ENCODE measurements at regions not wholly inside any gene's neighbourhood (a gene's known extent, or its start where the extent isn't known, plus 50 kb on each side); places are given as distances from the start of the nearest gene placed in this dataset.

- H3K4me1 ChIP-seq, result no peaks in the 10 kb centered on the region
- H3K27ac ChIP-seq, result no peak overlapping the region
- no peaks in the 10 kb centered on the region for H3K36me3 ChIP-seq
- no peaks in the 10 kb centered on the region for H3K27me3 ChIP-seq
- DNase-seq (ENCODE audit: low spot score in 2 of 2), result no peak
- TF ChIP-seq CTCF (IDR thresholded peaks at IDR 0.05), result no peak
- no peaks in the 10 kb centered on the region for H3K9me3 ChIP-seq
- no peak overlapping the region for H3K4me3 ChIP-seq
- WGBS, 2 donors, result 80 to 90% methylated on average over 2 of the region's 2 CpGs
Measured at GRCh38 chr13:64066711-64067110, 2651.1 kb upstream of the PCDH20 start.

DNA sequence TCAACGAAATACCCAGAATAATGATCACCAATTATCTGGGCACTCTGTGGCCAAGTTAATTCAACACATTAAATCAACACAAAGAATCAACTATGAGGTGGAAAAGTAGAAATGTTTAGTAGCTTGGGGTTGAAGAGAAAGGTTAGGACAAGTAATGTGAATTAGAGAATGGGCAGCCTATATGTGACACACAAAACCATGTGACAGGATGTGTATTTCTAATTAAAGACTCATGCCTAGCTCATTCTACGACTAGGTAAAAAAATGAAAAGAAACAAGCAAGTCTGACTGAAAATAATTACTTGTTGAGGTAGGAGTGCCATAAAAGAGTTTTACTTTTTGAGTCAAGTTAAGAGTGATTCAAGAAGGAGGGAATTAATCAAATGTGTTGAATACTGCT lies 2646.0 kb upstream of the PCDH20 start:
- no peaks in the 10 kb centered on the region for H3K9me3 ChIP-seq
- no peak overlapping the region for H3K4me3 ChIP-seq
- 53 to 58% methylated on average over 2 of the region's 2 CpGs for WGBS, 2 donors
- no peaks in the 10 kb centered on the region for H3K4me1 ChIP-seq
- H3K36me3 ChIP-seq, result no peaks in the 10 kb centered on the region
- no peak overlapping the region for H3K27ac ChIP-seq
- DNase-seq (ENCODE audit: low spot score in 2 of 2), result no peak
- no peaks in the 10 kb centered on the region for H3K27me3 ChIP-seq
- no peak for TF ChIP-seq EP300 (IDR thresholded peaks at IDR 0.05)
- TF ChIP-seq CTCF (IDR thresholded peaks at IDR 0.05), result no peak

GRCh38 chr13:64057372-64058020 lies 2641.8 kb upstream of the PCDH20 start:
- Histone ChIP-seq H3K27me3 (no peaks in the 10 kb centered on the region), H3K27ac (no peak overlapping the region), H3K9me3 (no peaks in the 10 kb centered on the region), H3K4me1 (no peaks in the 10 kb centered on the region), H3K36me3 (no peaks in the 10 kb centered on the region), H3K4me3 (no peak overlapping the region)
- WGBS, 2 donors, result 78% methylated on average over 2 of the region's 2 CpGs
- TF ChIP-seq EP300 (IDR thresholded peaks at IDR 0.05) (no peak), POLR2A (IDR thresholded peaks at IDR 0.05) (no peak), CTCF (IDR thresholded peaks at IDR 0.05) (no peak)
- no peak for DNase-seq (ENCODE audit: low spot score in 2 of 2)

DNA sequence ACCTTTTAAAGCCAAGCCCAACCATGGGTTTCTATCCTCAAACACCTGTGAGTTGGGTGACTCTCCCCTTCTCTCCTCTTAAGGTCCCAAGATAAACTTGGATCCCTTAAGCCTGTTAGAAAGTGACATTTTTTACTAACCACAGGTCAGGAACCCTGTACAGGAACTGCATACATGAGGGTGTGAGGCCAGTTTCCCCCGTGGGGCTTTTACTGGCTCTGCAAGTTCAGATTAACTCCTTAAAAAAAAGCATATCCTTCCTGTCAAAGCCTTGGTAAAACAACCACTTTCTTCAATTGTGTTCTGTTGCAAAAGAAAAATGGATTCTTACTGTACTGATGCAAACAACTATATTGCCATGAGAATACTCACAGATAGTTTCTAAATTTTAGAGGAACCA lies 2638.7 kb upstream of the PCDH20 start:
- 33 to 40% methylated on average over 1 of the region's 1 CpG for WGBS, 2 donors

DNA sequence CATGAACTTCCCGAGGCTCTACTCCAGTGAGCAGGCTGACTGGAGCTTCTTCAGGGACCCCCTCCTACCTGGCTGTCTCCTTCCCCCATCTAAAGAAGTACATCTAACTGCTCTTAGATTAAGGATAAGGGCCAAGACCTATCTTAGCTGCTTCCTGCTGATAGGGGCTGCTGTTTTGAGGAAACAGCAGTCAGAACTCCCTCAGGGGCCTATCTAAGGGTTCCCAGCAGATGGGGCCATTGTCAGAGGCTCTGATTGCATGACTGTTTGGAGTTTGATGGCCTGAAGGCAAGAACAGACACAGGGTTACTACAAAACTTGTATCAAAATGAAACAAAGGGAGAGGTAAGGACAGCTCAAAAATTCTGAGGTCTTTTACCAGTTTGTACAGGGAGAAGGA lies 2636.9 kb upstream of the PCDH20 start:
- 54 to 75% methylated on average over 1 of the region's 1 CpG for WGBS, 2 donors
- H3K27ac ChIP-seq, result no peak overlapping the region
- H3K4me1 ChIP-seq, result no peaks in the 10 kb centered on the region
- no peak for DNase-seq (ENCODE audit: low spot score in 2 of 2)
- no peaks in the 10 kb centered on the region for H3K27me3 ChIP-seq
- no peaks in the 10 kb centered on the region for H3K9me3 ChIP-seq
- TF ChIP-seq POLR2A (IDR thresholded peaks at IDR 0.05) (no peak), CTCF (IDR thresholded peaks at IDR 0.05) (no peak), EP300 (IDR thresholded peaks at IDR 0.05) (no peak)
- no peaks in the 10 kb centered on the region for H3K36me3 ChIP-seq
- no peak overlapping the region for H3K4me3 ChIP-seq

More for the DNA sequence above, 2638.7 kb upstream of the PCDH20 start:
- Histone ChIP-seq H3K36me3 (no peaks in the 10 kb centered on the region), H3K27ac (no peak overlapping the region), H3K4me3 (no peak overlapping the region), H3K4me1 (no peaks in the 10 kb centered on the region), H3K27me3 (no peaks in the 10 kb centered on the region), H3K9me3 (no peaks in the 10 kb centered on the region)
- no peak for TF ChIP-seq POLR2A (IDR thresholded peaks at IDR 0.05)
- no peak for TF ChIP-seq EP300 (IDR thresholded peaks at IDR 0.05)
- no peak for TF ChIP-seq CTCF (IDR thresholded peaks at IDR 0.05)
- no peak for DNase-seq (ENCODE audit: low spot score in 2 of 2)
